Embryonic facial prominence (tissue), 1 donor: ENCODE measurements at regions not wholly inside any gene's neighbourhood (a gene's known extent, or its start where the extent isn't known, plus 50 kb on each side); places are given as distances from the start of the nearest gene placed in this dataset.

Source experiments
- DNase-seq: peaks from one replicate; pipeline ENCODE4 v3.0.0-alpha.2; 2016; ENCODE audit errors: extremely low spot score

GRCh38 chr5:31137676-31138075 is 55.8 kb upstream of the CDH6 start:
- no peak for DNase-seq

GRCh38 chr5:31135542-31135941 is 57.9 kb upstream of the CDH6 start:
- DNase-seq, result no peak

GRCh38 chr5:31133488-31133887 is 60.0 kb upstream of the CDH6 start:
- no peak for DNase-seq

GRCh38 chr5:31131381-31131891 is 62.0 kb upstream of the CDH6 start:
- no peak for DNase-seq

- no peak for DNase-seq
Observed at GRCh38 chr5:31130676-31131075, 62.8 kb upstream of the CDH6 start.

- DNase-seq, result no peak
Observed at GRCh38 chr5:31124651-31125305, 68.7 kb upstream of the CDH6 start.

GRCh38 chr5:31124026-31124425 is 69.5 kb upstream of the CDH6 start:
- DNase-seq, result no peak

GRCh38 chr5:31122998-31123951 is 70.2 kb upstream of the CDH6 start:
- no peak for DNase-seq

GRCh38 chr5:31121224-31121623 is 72.3 kb upstream of the CDH6 start:
- DNase-seq, result no peak

GRCh38 chr5:31120642-31120948 is 72.9 kb upstream of the CDH6 start:
- DNase-seq, result no peak

GRCh38 chr5:31119938-31120641 is 73.4 kb upstream of the CDH6 start:
- no peak for DNase-seq

- DNase-seq, result no peak
Observed at GRCh38 chr5:31116466-31117031, 76.9 kb upstream of the CDH6 start.

GRCh38 chr5:31114817-31115216 is 78.7 kb upstream of the CDH6 start:
- no peak for DNase-seq

- no peak for DNase-seq
Observed at GRCh38 chr5:31113666-31114350, 79.7 kb upstream of the CDH6 start.

GRCh38 chr5:31113101-31113500 is 80.4 kb upstream of the CDH6 start:
- no peak for DNase-seq

GRCh38 chr5:31107091-31107518 is 86.4 kb upstream of the CDH6 start:
- no peak for DNase-seq

- DNase-seq, result no peak
Observed at GRCh38 chr5:31106691-31107090, 86.8 kb upstream of the CDH6 start.

- no peak for DNase-seq
Observed at GRCh38 chr5:31106278-31106677, 87.2 kb upstream of the CDH6 start.

- DNase-seq, result no peak
Observed at GRCh38 chr5:31104775-31105174, 88.7 kb upstream of the CDH6 start.

- no peak for DNase-seq
Observed at GRCh38 chr5:31100781-31101310, 92.6 kb upstream of the CDH6 start.

GRCh38 chr5:31100047-31100575 is 93.4 kb upstream of the CDH6 start:
- DNase-seq, result no peak
